HEK293 (cell line): ENCODE measurements at regions not wholly inside any gene's neighbourhood (a gene's known extent, or its start where the extent isn't known, plus 50 kb on each side); places are given as distances from the start of the nearest gene placed in this dataset.

ENCODE experiments used
- CTCF ChIA-PET: fragments of 350-600 bp; formaldehyde crosslinking; extraction: SDS; loops from one replicate; lab custom pipeline; 2021; ENCODE audit warnings: antibody characterized with exemption; lab: Yijun Ruan, JAX
- POLR2A ChIA-PET: fragments of 300-600 bp; formaldehyde crosslinking; extraction: SDS; loops from one replicate; lab custom pipeline; 2020; ENCODE audit warnings: antibody characterized with exemption, inconsistent platforms; lab: Yijun Ruan, JAX
- H3K27ac ChIP-seq: fragments of 200-500 bp; sonication (Bioruptor generic); 2 replicates; pipeline ENCODE4 v1.5.1; 2014; ENCODE audit warnings: low read depth, low read length, control low read depth, inconsistent platforms; ENCODE audit errors: extremely low read depth
- H3K36me3 ChIP-seq, 2 experiments: fragments of 200-500 bp in 1 of 2; sonication (Bioruptor generic) in 1 of 2; 1 replicate in 1 of 2; 2 replicates in 1 of 2; pipeline ENCODE4 v1.5.1; 2014 to 2017; ENCODE audit warnings: inconsistent platforms in 2 of 2, low read length in 2 of 2; ENCODE audit not compliant: control insufficient read depth in 2 of 2, insufficient read depth in 1 of 2
- H3K4me1 ChIP-seq: fragments of 200-500 bp; sonication (Bioruptor generic); 2 replicates; pipeline ENCODE4 v1.5.1; 2014; ENCODE audit warnings: mild to moderate bottlenecking, low read length, inconsistent platforms; ENCODE audit not compliant: control insufficient read depth, insufficient read depth
- H3K4me3 ChIP-seq: 2 replicates; pipeline ENCODE4 v1.5.1; 2011; ENCODE audit warnings: low read depth, mild to moderate bottlenecking, control low read depth, low read length, moderate library complexity
- H3K9me3 ChIP-seq: fragments of 200-500 bp; sonication (Bioruptor generic); 2 replicates; pipeline ENCODE4 v1.5.1; 2014; ENCODE audit warnings: low read depth, low read length, inconsistent platforms; ENCODE audit not compliant: control insufficient read depth, insufficient read depth
- HOXC10 ChIP-seq: sonication (generic); formaldehyde crosslinking; IDR thresholded peaks from 2 replicates; pipeline ENCODE4 v1.8.1; 2023; ENCODE audit warnings: mild to moderate bottlenecking, missing genetic modification reagents
- MEIS1 ChIP-seq: sonication (generic); formaldehyde crosslinking; IDR thresholded peaks from 2 replicates; pipeline ENCODE4 v1.8.1; 2022; ENCODE audit warnings: missing genetic modification reagents, mild to moderate bottlenecking, borderline replicate concordance
- OSR2 ChIP-seq: fragments of 450-650 bp; formaldehyde crosslinking; IDR thresholded peaks from 2 replicates; pipeline ENCODE4 v1.5.1; 2016; ENCODE audit warnings: missing biosample characterization, missing genetic modification characterization
- PRDM1 ChIP-seq: fragments of 450-650 bp; formaldehyde crosslinking; IDR thresholded peaks from 2 replicates; pipeline ENCODE4; 2016; ENCODE audit warnings: missing biosample characterization, missing genetic modification characterization
- RBAK ChIP-seq: fragments of 450-650 bp; formaldehyde crosslinking; IDR thresholded peaks from 2 replicates; pipeline ENCODE4 v1.5.1; 2016; ENCODE audit warnings: missing biosample characterization, missing genetic modification characterization
- SETDB1 ChIP-seq: IDR thresholded peaks from one replicate; pipeline ENCODE4 v1.6.1; 2017; ENCODE audit warnings: mild to moderate bottlenecking, low read length, moderate library complexity, mixed read lengths; ENCODE audit not compliant: insufficient read length
- YY2 ChIP-seq: fragments of 450-650 bp; formaldehyde crosslinking; IDR thresholded peaks from 2 replicates; pipeline ENCODE4 v1.5.1; 2016; ENCODE audit warnings: missing biosample characterization, missing genetic modification characterization
- ZNF10 ChIP-seq: fragments of 450-650 bp; formaldehyde crosslinking; IDR thresholded peaks from 2 replicates; pipeline ENCODE4 v1.5.1; 2017; ENCODE audit warnings: missing biosample characterization, missing genetic modification characterization
- ZNF148 ChIP-seq: fragments of 450-650 bp; formaldehyde crosslinking; IDR thresholded peaks from 2 replicates; pipeline ENCODE4 v1.5.0; 2017; ENCODE audit warnings: missing biosample characterization, missing genetic modification characterization, borderline replicate concordance
- ZNF335 ChIP-seq: fragments of 450-650 bp; formaldehyde crosslinking; conservative IDR thresholded peaks from 2 replicates; pipeline ENCODE4 v1.5.1; 2016; ENCODE audit warnings: missing biosample characterization, missing genetic modification characterization
- ZNF350 ChIP-seq: fragments of 450-650 bp; formaldehyde crosslinking; IDR thresholded peaks from 2 replicates; pipeline ENCODE4 v1.5.0; 2017; ENCODE audit warnings: missing biosample characterization, mild to moderate bottlenecking, missing genetic modification characterization
- ZNF394 ChIP-seq: fragments of 450-650 bp; formaldehyde crosslinking; IDR thresholded peaks from 2 replicates; pipeline ENCODE4 v1.5.1; 2016; ENCODE audit warnings: missing biosample characterization, missing genetic modification characterization, mild to moderate bottlenecking, moderate library complexity, borderline replicate concordance
- ZNF433 ChIP-seq: fragments of 450-650 bp; formaldehyde crosslinking; IDR thresholded peaks from 2 replicates; pipeline ENCODE4 v1.5.1; 2016; ENCODE audit warnings: missing biosample characterization, missing genetic modification characterization, low read depth
- ZNF518A ChIP-seq: fragments of 450-650 bp; formaldehyde crosslinking; conservative IDR thresholded peaks from 2 replicates; pipeline ENCODE4 v1.5.1; 2016; ENCODE audit warnings: low read depth, missing biosample characterization, missing genetic modification characterization
- ZNF555 ChIP-seq: fragments of 450-650 bp; formaldehyde crosslinking; conservative IDR thresholded peaks from 2 replicates; pipeline ENCODE4 v1.5.1; 2017; ENCODE audit warnings: missing biosample characterization, mild to moderate bottlenecking, missing genetic modification characterization, inconsistent platforms
- ZNF558 ChIP-seq: fragments of 450-650 bp; formaldehyde crosslinking; IDR thresholded peaks from 2 replicates; pipeline ENCODE4 v1.5.1; 2016; ENCODE audit warnings: missing biosample characterization, missing genetic modification characterization
- ZNF660 ChIP-seq: fragments of 450-650 bp; IDR thresholded peaks from 2 replicates; pipeline ENCODE4 v1.5.1; 2018; ENCODE audit warnings: missing biosample characterization, mild to moderate bottlenecking, missing genetic modification characterization
- ZNF785 ChIP-seq: fragments of 450-650 bp; formaldehyde crosslinking; IDR thresholded peaks from 2 replicates; pipeline ENCODE4 v1.5.1; 2016; ENCODE audit warnings: missing biosample characterization, missing genetic modification characterization
- ZNF791 ChIP-seq: fragments of 450-650 bp; formaldehyde crosslinking; IDR thresholded peaks from 2 replicates; pipeline ENCODE4 v1.5.1; 2016; ENCODE audit warnings: missing biosample characterization, missing genetic modification characterization
- TF ChIP-seq, protein P1 (sequence below): fragments of 450-650 bp; formaldehyde crosslinking; IDR thresholded peaks from 2 replicates; pipeline ENCODE4; 2016; ENCODE audit warnings: missing biosample characterization, missing genetic modification characterization
- TF ChIP-seq, protein P2 (sequence below): fragments of 450-650 bp; formaldehyde crosslinking; IDR thresholded peaks from 2 replicates; pipeline ENCODE4 v1.5.1; 2017; ENCODE audit warnings: missing biosample characterization, missing genetic modification characterization
- TF ChIP-seq, protein P3 (sequence below): fragments of 450-650 bp; formaldehyde crosslinking; IDR thresholded peaks from 2 replicates; pipeline ENCODE4 v1.5.1; 2017; ENCODE audit warnings: missing biosample characterization, mild to moderate bottlenecking, missing genetic modification characterization, moderate library complexity
- TF ChIP-seq, protein P4 (sequence below): fragments of 450-650 bp; formaldehyde crosslinking; IDR thresholded peaks from 2 replicates; pipeline ENCODE4 v1.5.1; 2016; ENCODE audit warnings: missing biosample characterization, missing genetic modification characterization

DNA sequence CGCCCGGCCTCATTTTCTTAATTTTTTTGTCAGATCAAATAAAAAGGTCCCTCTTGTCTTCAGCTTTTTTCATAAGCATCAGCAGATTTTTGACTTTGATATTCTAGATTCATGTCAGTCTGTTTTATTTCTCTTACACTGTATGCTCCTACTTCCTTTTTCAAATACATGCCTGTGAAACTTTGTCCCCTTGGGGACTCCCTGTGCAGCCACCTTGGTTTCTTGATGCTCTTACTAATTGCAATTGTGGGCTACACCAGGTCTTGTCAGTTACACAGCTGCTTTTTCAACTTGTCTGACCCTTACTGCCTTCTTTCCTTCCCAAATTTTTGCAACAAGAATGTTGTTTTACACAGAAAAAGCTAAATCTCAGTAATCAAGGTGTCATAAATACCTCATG lies 238.2 kb upstream of the KCNN2 start (continued):
- no peak for TF ChIP-seq ZNF518A (tag by site-specific recombination)
- no peak for TF ChIP-seq ZNF394
- TF ChIP-seq YY2 (tag by site-specific recombination) = no peak

DNA sequence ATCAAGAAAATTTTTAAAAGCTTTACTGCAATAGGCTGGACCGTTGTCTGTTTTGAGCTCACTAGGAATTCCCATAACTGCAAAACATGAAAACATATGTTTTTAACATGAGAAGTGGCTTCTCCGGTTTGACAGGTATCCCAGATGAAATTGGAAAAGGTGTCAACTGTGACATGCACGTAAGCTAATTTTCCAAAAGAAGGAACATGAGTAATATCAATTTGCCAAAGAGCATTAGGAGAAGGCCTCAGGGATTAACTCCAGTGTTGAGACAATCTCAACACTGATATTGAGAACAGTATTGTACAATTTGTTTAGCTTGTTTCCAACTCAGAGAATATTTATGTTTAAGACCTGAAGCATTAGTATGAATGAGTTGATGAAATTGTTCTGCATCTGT lies 215.5 kb upstream of the KCNN2 start:
- Histone ChIP-seq H3K36me3 (no peaks in the 10 kb centered on the region), H3K4me1 (no peaks in the 10 kb centered on the region), H3K27ac (no peak overlapping the region), H3K4me3 (no peak overlapping the region), H3K9me3 (no peaks in the 10 kb centered on the region)
- ChIA-PET CTCF (no interaction called here), POLR2A (no interaction called here)
- TF ChIP-seq ZNF785 (tag by site-specific recombination) (no peak), HOXC10 (CRISPR knock-in tag) (no peak), ZNF148 (tag by site-specific recombination) (no peak), MEIS1 (no peak), ZNF558 (tag by site-specific recombination) (no peak), OSR2 (no peak), ZNF791 (no peak), SETDB1 (no peak), ZNF350 (tag by site-specific recombination) (no peak), ZNF335 (tag by site-specific recombination) (no peak), PRDM1 (tag by site-specific recombination) (no peak), ZNF10 (tag by site-specific recombination) (no peak), ZNF433 (tag by site-specific recombination) (no peak), ZNF660 (tag by site-specific recombination) (no peak), RBAK (tag by site-specific recombination) (no peak), ZNF555 (tag by site-specific recombination) (no peak)
- TF ChIP-seq, protein P1, sequence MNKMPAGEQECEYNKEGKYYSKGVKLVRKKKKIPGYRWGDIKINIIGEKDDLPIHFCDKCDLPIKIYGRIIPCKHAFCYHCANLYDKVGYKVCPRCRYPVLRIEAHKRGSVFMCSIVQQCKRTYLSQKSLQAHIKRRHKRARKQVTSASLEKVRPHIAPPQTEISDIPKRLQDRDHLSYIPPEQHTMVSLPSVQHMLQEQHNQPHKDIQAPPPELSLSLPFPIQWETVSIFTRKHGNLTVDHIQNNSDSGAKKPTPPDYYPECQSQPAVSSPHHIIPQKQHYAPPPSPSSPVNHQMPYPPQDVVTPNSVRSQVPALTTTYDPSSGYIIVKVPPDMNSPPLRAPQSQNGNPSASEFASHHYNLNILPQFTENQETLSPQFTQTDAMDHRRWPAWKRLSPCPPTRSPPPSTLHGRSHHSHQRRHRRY (tag by site-specific recombination) = no peak
- TF ChIP-seq, protein P2, sequence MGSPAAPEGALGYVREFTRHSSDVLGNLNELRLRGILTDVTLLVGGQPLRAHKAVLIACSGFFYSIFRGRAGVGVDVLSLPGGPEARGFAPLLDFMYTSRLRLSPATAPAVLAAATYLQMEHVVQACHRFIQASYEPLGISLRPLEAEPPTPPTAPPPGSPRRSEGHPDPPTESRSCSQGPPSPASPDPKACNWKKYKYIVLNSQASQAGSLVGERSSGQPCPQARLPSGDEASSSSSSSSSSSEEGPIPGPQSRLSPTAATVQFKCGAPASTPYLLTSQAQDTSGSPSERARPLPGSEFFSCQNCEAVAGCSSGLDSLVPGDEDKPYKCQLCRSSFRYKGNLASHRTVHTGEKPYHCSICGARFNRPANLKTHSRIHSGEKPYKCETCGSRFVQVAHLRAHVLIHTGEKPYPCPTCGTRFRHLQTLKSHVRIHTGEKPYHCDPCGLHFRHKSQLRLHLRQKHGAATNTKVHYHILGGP (tag by site-specific recombination) = no peak
- TF ChIP-seq, protein P3, sequence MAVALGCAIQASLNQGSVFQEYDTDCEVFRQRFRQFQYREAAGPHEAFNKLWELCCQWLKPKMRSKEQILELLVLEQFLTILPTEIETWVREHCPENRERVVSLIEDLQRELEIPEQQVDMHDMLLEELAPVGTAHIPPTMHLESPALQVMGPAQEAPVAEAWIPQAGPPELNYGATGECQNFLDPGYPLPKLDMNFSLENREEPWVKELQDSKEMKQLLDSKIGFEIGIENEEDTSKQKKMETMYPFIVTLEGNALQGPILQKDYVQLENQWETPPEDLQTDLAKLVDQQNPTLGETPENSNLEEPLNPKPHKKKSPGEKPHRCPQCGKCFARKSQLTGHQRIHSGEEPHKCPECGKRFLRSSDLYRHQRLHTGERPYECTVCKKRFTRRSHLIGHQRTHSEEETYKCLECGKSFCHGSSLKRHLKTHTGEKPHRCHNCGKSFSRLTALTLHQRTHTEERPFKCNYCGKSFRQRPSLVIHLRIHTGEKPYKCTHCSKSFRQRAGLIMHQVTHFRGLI (tag by site-specific recombination) = no peak
- TF ChIP-seq, protein P4, sequence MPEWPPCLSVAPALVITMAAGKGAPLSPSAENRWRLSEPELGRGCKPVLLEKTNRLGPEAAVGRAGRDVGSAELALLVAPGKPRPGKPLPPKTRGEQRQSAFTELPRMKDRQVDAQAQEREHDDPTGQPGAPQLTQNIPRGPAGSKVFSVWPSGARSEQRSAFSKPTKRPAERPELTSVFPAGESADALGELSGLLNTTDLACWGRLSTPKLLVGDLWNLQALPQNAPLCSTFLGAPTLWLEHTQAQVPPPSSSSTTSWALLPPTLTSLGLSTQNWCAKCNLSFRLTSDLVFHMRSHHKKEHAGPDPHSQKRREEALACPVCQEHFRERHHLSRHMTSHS (tag by site-specific recombination) = no peak
